OCI-LY3 (cell line): ENCODE measurements at regions not wholly inside any gene's neighbourhood (a gene's known extent, or its start where the extent isn't known, plus 50 kb on each side); places are given as distances from the start of the nearest gene placed in this dataset.

ENCODE experiments used
- H2AFZ ChIP-seq: fragments of 200-600, 300-600 bp; shearing (Covaris generic); 2 replicates; pipeline ENCODE4 v1.6.0; 2014; ENCODE audit warnings: antibody characterized with exemption, low read depth, low read length
- H3K27ac ChIP-seq: fragments of 200-600, 300-600 bp; sonication (generic); 2 replicates; pipeline ENCODE4 v1.5.1; 2014; ENCODE audit warnings: mild to moderate bottlenecking, low read length, moderate library complexity, mixed read lengths
- H3K27me3 ChIP-seq: fragments of 200-600, 300-600 bp; sonication (generic); 2 replicates; pipeline ENCODE4 v1.6.1; 2014; ENCODE audit warnings: low read depth, low read length, mixed read lengths
- H3K36me3 ChIP-seq: fragments of 200-600, 300-600 bp; sonication (generic); replicated peaks from 2 replicates; pipeline ENCODE3; 2014; ENCODE audit warnings: low read depth, low read length, mixed read lengths
- H3K4me1 ChIP-seq: fragments of 300-600, 200-600 bp; sonication (generic); 2 replicates; pipeline ENCODE4 v1.6.1; 2014; ENCODE audit warnings: low read length, mixed read lengths
- H3K4me2 ChIP-seq: fragments of 200-600, 300-600 bp; sonication (generic); 2 replicates; pipeline ENCODE4 v1.6.1; 2014; ENCODE audit warnings: low read length, mixed read lengths
- H3K4me3 ChIP-seq: fragments of 300-600, 200-600 bp; sonication (generic); 2 replicates; pipeline ENCODE4 v1.5.1; 2014; ENCODE audit warnings: antibody characterized with exemption, mild to moderate bottlenecking, low read length, moderate library complexity
- H3K79me2 ChIP-seq: fragments of 300-600, 200-600 bp; shearing (Covaris generic); 2 replicates; pipeline ENCODE4 v1.6.1; 2014; ENCODE audit warnings: mild to moderate bottlenecking, low read length, mixed read lengths
- H3K9ac ChIP-seq: fragments of 300-600, 200-600 bp; shearing (Covaris generic); 2 replicates; pipeline ENCODE4 v1.6.0; 2014; ENCODE audit warnings: mild to moderate bottlenecking, low read length, moderate library complexity
- H3K9me3 ChIP-seq: fragments of 200-600, 300-600 bp; shearing (Covaris generic); 2 replicates; pipeline ENCODE4 v1.6.1; 2014; ENCODE audit warnings: low read length, mixed read lengths; ENCODE audit not compliant: insufficient read depth
- H4K20me1 ChIP-seq: fragments of 200-600, 300-600 bp; sonication (generic); 2 replicates; pipeline ENCODE4 v1.6.1; 2016; ENCODE audit warnings: low read length, mixed read lengths; ENCODE audit not compliant: insufficient read depth
- CTCF ChIP-seq: fragments of 200-600, 300-600 bp; sonication (generic); IDR thresholded peaks from 2 replicates; pipeline ENCODE4 v1.5.1; 2014; ENCODE audit warnings: antibody characterized with exemption, low read length, low read depth
- EZH2phosphoT487 ChIP-seq: fragments of 200-600 bp; shearing (Covaris generic); IDR thresholded peaks from 2 replicates; pipeline ENCODE4 v1.6.1; 2018; ENCODE audit warnings: antibody characterized with exemption, mixed run types, low read depth

GRCh38 chr14:55846826-55847446 lies 266.9 kb downstream of the KTN1 start:
- Histone ChIP-seq H3K36me3 (no peaks in the 10 kb centered on the region), H3K9ac (no peak overlapping the region), H4K20me1 (no peaks in the 10 kb centered on the region), H3K4me3 (no peak overlapping the region), H2AFZ (no peak overlapping the region), H3K4me1 (peaks cover 7% of the 10 kb centered on the region; the same call in 1 of the 2 replicates), H3K27me3 (peaks cover 36% of the 10 kb centered on the region), H3K9me3 (no peaks in the 10 kb centered on the region), H3K4me2 (no peak overlapping the region), H3K27ac (no peak overlapping the region), H3K79me2 (no peaks in the 10 kb centered on the region)
- TF ChIP-seq CTCF: no peak
- TF ChIP-seq EZH2phosphoT487: no peak

GRCh38 chr14:55847766-55848165 lies 267.8 kb downstream of the KTN1 start:
- Histone ChIP-seq H3K4me1 (peaks cover 7% of the 10 kb centered on the region; the same call in 1 of the 2 replicates), H2AFZ (no peak overlapping the region), H4K20me1 (no peaks in the 10 kb centered on the region), H3K4me3 (no peak overlapping the region), H3K27me3 (peaks cover 41% of the 10 kb centered on the region), H3K36me3 (no peaks in the 10 kb centered on the region), H3K79me2 (no peaks in the 10 kb centered on the region), H3K4me2 (no peak overlapping the region), H3K9me3 (no peaks in the 10 kb centered on the region), H3K27ac (no peak overlapping the region), H3K9ac (no peak overlapping the region)
- TF ChIP-seq EZH2phosphoT487 (no peak), CTCF (no peak)

GRCh38 chr14:55848964-55849363 lies 269.0 kb downstream of the KTN1 start:
- TF ChIP-seq EZH2phosphoT487 (no peak), CTCF (no peak)
- Histone ChIP-seq H3K4me3 (no peak overlapping the region), H3K4me2 (no peak overlapping the region), H3K4me1 (peaks cover 7% of the 10 kb centered on the region; the same call in 1 of the 2 replicates), H2AFZ (no peak overlapping the region), H3K79me2 (no peaks in the 10 kb centered on the region), H3K9me3 (no peaks in the 10 kb centered on the region), H4K20me1 (no peaks in the 10 kb centered on the region), H3K36me3 (no peaks in the 10 kb centered on the region), H3K27me3 (peaks cover 47% of the 10 kb centered on the region), H3K27ac (no peak overlapping the region), H3K9ac (no peak overlapping the region)

- Histone ChIP-seq H3K9me3 (no peaks in the 10 kb centered on the region), H2AFZ (no peak overlapping the region), H3K4me1 (peaks cover 7% of the 10 kb centered on the region; the same call in 1 of the 2 replicates), H3K79me2 (no peaks in the 10 kb centered on the region), H3K36me3 (no peaks in the 10 kb centered on the region), H3K9ac (no peak overlapping the region), H3K27me3 (peaks cover 47% of the 10 kb centered on the region), H3K4me2 (no peak overlapping the region), H4K20me1 (no peaks in the 10 kb centered on the region), H3K27ac (no peak overlapping the region), H3K4me3 (no peak overlapping the region)
- TF ChIP-seq EZH2phosphoT487 (no peak), CTCF (no peak)
Observed at GRCh38 chr14:55849833-55850232, 268.4 kb upstream of the PELI2 start.
